ENCODE measurements at regions not wholly inside any gene's neighbourhood (a gene's known extent, or its start where the extent isn't known, plus 50 kb on each side); places are given as distances from the start of the nearest gene placed in this dataset.

DNA sequence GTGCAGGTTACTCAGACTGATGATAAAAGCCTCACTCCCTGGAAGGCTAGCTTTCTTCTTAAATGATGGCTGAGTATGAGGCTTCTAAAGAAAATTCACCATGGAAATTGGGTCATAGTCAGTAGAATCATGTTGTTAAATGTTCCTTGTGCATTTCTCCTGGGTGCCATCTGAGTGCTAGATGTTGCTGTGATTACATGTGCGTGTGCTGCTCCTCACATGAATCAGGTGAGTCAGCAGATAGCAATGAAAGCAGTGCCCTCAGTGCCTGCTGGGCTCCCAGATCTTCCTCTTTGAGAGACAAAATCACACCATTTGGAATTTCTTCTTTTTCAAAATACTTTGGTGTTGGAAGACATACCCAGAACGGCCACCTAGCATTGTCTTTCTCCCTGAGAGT is 331.7 kb downstream of the XPNPEP1 start:
- TF ChIP-seq, protein P1, sequence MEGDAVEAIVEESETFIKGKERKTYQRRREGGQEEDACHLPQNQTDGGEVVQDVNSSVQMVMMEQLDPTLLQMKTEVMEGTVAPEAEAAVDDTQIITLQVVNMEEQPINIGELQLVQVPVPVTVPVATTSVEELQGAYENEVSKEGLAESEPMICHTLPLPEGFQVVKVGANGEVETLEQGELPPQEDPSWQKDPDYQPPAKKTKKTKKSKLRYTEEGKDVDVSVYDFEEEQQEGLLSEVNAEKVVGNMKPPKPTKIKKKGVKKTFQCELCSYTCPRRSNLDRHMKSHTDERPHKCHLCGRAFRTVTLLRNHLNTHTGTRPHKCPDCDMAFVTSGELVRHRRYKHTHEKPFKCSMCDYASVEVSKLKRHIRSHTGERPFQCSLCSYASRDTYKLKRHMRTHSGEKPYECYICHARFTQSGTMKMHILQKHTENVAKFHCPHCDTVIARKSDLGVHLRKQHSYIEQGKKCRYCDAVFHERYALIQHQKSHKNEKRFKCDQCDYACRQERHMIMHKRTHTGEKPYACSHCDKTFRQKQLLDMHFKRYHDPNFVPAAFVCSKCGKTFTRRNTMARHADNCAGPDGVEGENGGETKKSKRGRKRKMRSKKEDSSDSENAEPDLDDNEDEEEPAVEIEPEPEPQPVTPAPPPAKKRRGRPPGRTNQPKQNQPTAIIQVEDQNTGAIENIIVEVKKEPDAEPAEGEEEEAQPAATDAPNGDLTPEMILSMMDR (conservative IDR thresholded peaks at IDR 0.05; ENCODE audit: low read depth in 2 of 2): no peak
- TF ChIP-seq CREB1 (CRISPR knock-in tag; IDR thresholded peaks at IDR 0.05; ENCODE audit: low read depth) (no peak), EZH2phosphoT487 (IDR thresholded peaks at IDR 0.05; ENCODE audit: unreplicated experiment) (no peak), JUNB (IDR thresholded peaks at IDR 0.05; ENCODE audit: unreplicated experiment) (no peak)
- TF ChIP-seq, protein P2, sequence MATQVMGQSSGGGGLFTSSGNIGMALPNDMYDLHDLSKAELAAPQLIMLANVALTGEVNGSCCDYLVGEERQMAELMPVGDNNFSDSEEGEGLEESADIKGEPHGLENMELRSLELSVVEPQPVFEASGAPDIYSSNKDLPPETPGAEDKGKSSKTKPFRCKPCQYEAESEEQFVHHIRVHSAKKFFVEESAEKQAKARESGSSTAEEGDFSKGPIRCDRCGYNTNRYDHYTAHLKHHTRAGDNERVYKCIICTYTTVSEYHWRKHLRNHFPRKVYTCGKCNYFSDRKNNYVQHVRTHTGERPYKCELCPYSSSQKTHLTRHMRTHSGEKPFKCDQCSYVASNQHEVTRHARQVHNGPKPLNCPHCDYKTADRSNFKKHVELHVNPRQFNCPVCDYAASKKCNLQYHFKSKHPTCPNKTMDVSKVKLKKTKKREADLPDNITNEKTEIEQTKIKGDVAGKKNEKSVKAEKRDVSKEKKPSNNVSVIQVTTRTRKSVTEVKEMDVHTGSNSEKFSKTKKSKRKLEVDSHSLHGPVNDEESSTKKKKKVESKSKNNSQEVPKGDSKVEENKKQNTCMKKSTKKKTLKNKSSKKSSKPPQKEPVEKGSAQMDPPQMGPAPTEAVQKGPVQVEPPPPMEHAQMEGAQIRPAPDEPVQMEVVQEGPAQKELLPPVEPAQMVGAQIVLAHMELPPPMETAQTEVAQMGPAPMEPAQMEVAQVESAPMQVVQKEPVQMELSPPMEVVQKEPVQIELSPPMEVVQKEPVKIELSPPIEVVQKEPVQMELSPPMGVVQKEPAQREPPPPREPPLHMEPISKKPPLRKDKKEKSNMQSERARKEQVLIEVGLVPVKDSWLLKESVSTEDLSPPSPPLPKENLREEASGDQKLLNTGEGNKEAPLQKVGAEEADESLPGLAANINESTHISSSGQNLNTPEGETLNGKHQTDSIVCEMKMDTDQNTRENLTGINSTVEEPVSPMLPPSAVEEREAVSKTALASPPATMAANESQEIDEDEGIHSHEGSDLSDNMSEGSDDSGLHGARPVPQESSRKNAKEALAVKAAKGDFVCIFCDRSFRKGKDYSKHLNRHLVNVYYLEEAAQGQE (IDR thresholded peaks at IDR 0.05; ENCODE audit: unreplicated experiment): no peak

Data from GM23338 (cell line).